GM10266 (cell line): ENCODE measurements at regions not wholly inside any gene's neighbourhood (a gene's known extent, or its start where the extent isn't known, plus 50 kb on each side); places are given as distances from the start of the nearest gene placed in this dataset.

Source experiments
- DNase-seq: peaks from one replicate; pipeline ENCODE4 v3.0.0; 2012; ENCODE audit errors: extremely low spot score
- TF ChIP-seq, protein P1 (sequence below): IDR thresholded peaks from 2 replicates; pipeline ENCODE4 v1.5.1; 2012; ENCODE audit warnings: mild to moderate bottlenecking, low read depth; ENCODE audit not compliant: control insufficient read depth, insufficient read depth; ENCODE audit errors: missing control alignments

DNA sequence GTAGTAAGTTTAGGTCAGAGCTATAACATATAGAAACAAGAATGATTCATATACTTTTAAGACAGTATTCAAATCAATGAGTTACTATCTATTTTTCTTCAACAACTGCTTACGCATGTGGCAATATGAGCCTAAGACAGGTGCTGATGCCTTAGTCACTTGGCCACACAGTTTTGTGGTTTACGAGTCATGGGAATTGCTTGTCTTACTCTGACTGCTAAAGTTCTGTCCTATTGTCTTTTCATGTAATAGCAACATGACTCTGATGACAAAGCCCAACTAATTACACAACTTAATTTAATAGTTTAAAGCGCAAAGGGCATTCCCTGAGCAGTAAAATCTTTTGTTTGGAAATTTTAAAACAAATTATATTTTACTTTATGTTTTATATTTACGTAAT is 159.3 kb upstream of the CENPW start:
- DNase-seq: no peak
- TF ChIP-seq, protein P1, sequence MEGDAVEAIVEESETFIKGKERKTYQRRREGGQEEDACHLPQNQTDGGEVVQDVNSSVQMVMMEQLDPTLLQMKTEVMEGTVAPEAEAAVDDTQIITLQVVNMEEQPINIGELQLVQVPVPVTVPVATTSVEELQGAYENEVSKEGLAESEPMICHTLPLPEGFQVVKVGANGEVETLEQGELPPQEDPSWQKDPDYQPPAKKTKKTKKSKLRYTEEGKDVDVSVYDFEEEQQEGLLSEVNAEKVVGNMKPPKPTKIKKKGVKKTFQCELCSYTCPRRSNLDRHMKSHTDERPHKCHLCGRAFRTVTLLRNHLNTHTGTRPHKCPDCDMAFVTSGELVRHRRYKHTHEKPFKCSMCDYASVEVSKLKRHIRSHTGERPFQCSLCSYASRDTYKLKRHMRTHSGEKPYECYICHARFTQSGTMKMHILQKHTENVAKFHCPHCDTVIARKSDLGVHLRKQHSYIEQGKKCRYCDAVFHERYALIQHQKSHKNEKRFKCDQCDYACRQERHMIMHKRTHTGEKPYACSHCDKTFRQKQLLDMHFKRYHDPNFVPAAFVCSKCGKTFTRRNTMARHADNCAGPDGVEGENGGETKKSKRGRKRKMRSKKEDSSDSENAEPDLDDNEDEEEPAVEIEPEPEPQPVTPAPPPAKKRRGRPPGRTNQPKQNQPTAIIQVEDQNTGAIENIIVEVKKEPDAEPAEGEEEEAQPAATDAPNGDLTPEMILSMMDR: no peak

DNA sequence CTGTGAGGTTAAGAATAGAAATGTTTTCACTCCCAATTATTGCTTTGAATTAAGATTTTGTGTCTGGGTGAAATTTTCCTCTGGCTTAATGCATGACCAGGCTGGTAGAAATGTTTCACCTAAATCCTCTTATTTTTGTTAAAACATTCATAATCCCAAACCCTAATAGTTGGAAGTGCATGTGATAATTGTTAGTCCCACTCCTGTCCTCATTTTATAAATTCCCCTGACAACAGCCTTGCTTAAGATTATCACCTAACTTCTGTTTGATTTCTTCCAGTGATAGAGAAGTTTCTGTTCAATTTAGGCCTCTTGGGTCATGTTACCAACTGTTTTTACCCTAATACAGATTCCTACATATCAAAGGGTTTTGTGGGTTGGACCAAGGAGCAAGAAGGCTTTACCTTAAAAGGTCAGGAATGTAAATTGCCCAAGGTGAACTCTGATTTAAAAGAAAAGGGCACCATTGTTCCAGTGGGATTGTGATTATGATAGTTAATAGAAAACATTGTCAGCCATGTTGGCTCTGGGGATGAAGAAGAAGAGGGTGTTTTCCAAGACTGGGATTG is 158.7 kb upstream of the CENPW start:
- TF ChIP-seq, protein P1: no peak
- DNase-seq: no peak

DNA sequence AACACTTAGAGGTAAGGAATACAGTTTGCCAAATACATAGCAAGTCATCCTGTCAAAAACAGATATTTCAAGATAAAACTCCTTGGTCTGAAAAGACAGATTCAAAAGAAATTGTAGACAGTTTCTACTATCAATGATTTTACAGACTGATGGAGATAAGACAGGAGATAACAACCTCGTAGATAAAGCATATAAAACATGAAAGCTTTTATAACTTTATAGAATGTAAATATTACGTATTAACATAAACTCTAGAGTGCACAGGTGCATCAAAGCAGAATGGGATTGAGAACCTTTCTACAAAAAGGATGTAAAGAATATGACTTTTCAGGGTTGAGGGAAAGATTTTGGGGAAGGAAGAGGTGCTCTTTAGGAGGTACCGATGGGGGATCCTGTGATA is 158.0 kb upstream of the CENPW start:
- TF ChIP-seq, protein P1: no peak
- DNase-seq: no peak

DNA sequence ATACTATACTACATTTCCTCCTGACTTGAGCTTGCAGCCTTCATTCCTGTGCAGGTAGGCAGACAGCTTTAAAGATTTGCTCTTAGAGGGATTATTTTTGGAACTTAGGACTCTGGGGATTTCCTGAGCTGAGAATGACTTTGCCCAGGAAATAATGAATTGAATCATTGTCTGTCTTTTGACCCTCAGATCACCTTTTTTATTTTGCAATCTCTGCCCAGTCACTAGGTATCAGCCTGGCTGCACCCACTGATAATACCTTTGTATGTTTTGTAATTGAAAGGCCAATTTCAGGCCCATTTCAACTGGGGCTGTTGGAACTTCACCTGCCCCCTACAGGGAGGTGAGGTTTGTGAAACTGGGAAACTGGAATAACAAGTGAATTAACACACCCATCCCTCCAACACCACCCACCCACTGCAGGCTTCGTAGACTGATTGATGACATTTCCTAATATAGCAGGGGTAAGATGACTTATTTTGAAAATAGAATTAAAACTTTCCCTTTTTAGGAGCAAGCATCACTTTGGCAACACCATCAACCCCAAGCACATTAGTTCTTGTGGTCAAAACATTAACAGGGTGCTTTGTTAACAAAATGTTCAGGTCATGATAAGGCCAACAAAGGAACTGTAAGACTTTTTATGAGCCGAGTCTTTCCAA is 157.1 kb upstream of the CENPW start:
- no peak for DNase-seq
- TF ChIP-seq, protein P1: no peak

DNA sequence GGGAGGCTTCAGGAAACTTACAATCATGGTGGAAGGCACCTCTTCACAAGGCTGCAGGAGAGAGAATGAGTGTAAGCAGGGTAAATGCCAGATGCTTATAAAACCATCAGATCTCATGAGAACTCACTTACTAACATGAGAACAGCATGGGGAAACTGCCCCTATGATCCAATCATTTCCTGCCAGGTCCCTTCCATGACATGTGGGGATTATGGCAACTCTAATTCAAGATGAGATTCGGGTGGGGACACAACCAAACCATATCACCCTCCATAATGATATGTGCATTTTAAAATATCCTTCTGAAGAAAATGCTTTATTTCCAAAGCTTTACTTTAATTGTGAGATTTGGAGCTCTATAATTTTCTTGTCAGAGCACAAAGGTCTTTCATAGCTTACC is 154.1 kb upstream of the CENPW start:
- TF ChIP-seq, protein P1: no peak
- DNase-seq: no peak

DNA sequence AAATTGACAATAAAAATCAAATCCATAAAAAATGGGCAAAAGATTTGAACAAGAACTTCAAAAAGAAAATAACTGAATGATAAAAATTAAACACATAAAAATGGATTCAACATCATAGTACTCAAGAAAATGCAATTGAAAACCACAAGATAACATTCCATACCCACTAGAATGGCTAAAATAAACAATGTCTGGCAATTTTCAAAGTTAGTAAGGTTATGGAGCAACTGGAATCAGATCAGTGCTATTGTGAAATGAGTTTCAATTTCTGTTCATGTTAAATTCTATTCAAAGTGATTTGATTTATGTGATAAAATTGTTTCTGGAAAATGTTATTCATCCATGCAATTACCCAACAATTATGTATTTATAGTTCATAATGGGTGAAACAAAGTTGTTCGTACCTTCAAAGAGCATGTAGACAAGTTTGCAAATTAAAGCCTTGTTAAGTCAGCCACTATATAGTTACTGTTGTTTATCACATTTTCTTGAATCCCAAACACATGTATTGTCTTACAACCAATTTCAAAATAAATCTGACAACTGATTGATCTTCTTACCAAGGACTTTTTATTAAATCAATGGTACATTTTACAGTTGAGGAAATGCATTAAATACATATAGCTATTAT is 151.5 kb upstream of the CENPW start:
- TF ChIP-seq, protein P1: no peak
- no peak for DNase-seq

DNA sequence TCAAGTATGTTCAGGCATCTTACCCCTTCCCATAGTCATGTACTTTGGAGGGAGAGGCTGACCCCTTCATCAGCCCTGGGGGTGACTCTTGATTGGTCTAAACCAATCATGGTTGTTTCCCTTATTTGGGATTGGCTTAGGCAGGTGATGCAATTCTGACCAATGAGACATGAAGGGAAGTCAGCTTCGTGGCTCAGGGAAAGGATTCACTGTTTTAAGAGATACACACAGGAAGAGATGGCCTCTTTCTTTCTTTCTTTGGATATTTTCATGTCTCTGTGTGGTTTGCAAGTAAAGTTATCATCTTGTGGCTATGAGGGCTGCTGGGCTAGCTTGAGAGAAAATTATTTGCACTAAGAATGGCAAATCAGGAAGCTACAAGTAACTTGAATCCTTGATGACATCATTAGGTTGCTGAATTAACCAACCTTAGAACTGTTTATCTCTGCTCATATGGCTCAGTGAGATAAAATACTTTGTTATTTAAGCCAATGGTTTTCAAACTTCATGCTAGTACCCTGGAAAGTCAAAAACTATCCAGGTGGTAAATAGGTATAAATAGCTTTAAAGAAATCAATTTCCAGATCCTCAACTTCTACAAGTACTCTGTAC is 144.2 kb upstream of the CENPW start:
- DNase-seq: no peak
- TF ChIP-seq, protein P1: no peak
